GM23338 (cell line): ENCODE measurements at regions not wholly inside any gene's neighbourhood (a gene's known extent, or its start where the extent isn't known, plus 50 kb on each side); places are given as distances from the start of the nearest gene placed in this dataset.

Experiments used
- ATAC-seq: fragments of 200-7000 bp; cut with Tn5 transposase; 3 replicates; pipeline ENCODE4 v1.9.1; 2020
- DNase-seq: peaks from one replicate; pipeline ENCODE4 v3.0.0-alpha.2; 2015; ENCODE audit warnings: low spot score
- H2AFZ ChIP-seq: fragments of 200-600 bp; sonication (generic); 2 replicates; pipeline ENCODE4 v1.8.0; 2016; ENCODE audit warnings: antibody characterized with exemption, mild to moderate bottlenecking, moderate library complexity
- H3F3A ChIP-seq: fragments of 200-600 bp; sonication (generic); replicated peaks from 2 replicates; pipeline ENCODE4 v1.8.0; 2017; ENCODE audit warnings: antibody characterized with exemption, mixed run types, low read depth
- H3K27ac ChIP-seq: fragments of 200-600 bp; sonication (generic); 2 replicates; pipeline ENCODE4 v1.6.1; 2016; ENCODE audit warnings: low read depth
- H3K27me3 ChIP-seq: fragments of 200-600 bp; sonication (generic); 2 replicates; pipeline ENCODE4 v1.8.0; 2016; ENCODE audit warnings: mild to moderate bottlenecking, mixed run types, moderate library complexity; ENCODE audit not compliant: insufficient read depth
- H3K36me3 ChIP-seq: fragments of 200-600 bp; sonication (generic); 2 replicates; pipeline ENCODE4 v1.8.0; 2016; ENCODE audit warnings: mild to moderate bottlenecking; ENCODE audit not compliant: insufficient read depth
- H3K4me1 ChIP-seq: fragments of 200-600 bp; sonication (generic); 2 replicates; pipeline ENCODE4 v1.8.0; 2016; ENCODE audit warnings: mild to moderate bottlenecking, moderate library complexity; ENCODE audit not compliant: insufficient read depth
- H3K4me2 ChIP-seq: fragments of 200-600 bp; sonication (generic); 2 replicates; pipeline ENCODE4 v1.7.1; 2017; ENCODE audit warnings: mixed run types
- H3K4me3 ChIP-seq: fragments of 200-600 bp; sonication (generic); 2 replicates; pipeline ENCODE4 v1.6.1; 2016; ENCODE audit warnings: mixed run types
- H3K79me2 ChIP-seq: fragments of 200-600 bp; sonication (generic); replicated peaks from 2 replicates; pipeline ENCODE4 v1.8.0; 2017; ENCODE audit warnings: mild to moderate bottlenecking; ENCODE audit not compliant: insufficient read depth
- H3K9me2 ChIP-seq: fragments of 200-600 bp; sonication (generic); 2 replicates; pipeline ENCODE4 v1.8.0; 2017; ENCODE audit not compliant: insufficient read depth
- H4K20me1 ChIP-seq: fragments of 200-600 bp; sonication (generic); replicated peaks from 2 replicates; pipeline ENCODE4 v1.8.0; 2017; ENCODE audit warnings: mild to moderate bottlenecking; ENCODE audit not compliant: insufficient read depth
- H3K27ac Mint-ChIP-seq: 2 replicates; pipeline ENCODE4 v1.8.0; 2020; ENCODE audit warnings: inconsistent platforms, mild to moderate bottlenecking, moderate library complexity, mixed read lengths
- H3K27me3 Mint-ChIP-seq: 3 replicates; pipeline ENCODE4 v1.8.0; 2022; ENCODE audit warnings: low read depth, mild to moderate bottlenecking, moderate library complexity, mixed read lengths, inconsistent platforms; ENCODE audit not compliant: insufficient read depth, poor library complexity
- H3K36me3 Mint-ChIP-seq: 3 replicates; pipeline ENCODE4 v1.8.0; 2021; ENCODE audit warnings: low read depth, mild to moderate bottlenecking, inconsistent platforms, moderate library complexity, mixed read lengths
- H3K4me1 Mint-ChIP-seq: 3 replicates; pipeline ENCODE4 v1.8.0; 2020; ENCODE audit warnings: mild to moderate bottlenecking, inconsistent platforms, mixed read lengths
- H3K4me3 Mint-ChIP-seq: 3 replicates; pipeline ENCODE4 v1.8.0; 2021; ENCODE audit warnings: moderate library complexity, mild to moderate bottlenecking, inconsistent platforms, mixed read lengths
- H3K9me3 Mint-ChIP-seq: 3 replicates; pipeline ENCODE4 v1.8.0; 2020; ENCODE audit warnings: moderate library complexity, mild to moderate bottlenecking, inconsistent platforms, mixed read lengths
- CREB1 ChIP-seq: fragments of 250-450 bp; sonication (Bioruptor Pico); IDR thresholded peaks from 2 replicates; pipeline ENCODE4 v1.5.0; 2020; ENCODE audit warnings: low read depth, mild to moderate bottlenecking, moderate library complexity
- EZH2 ChIP-seq: fragments of 200-600 bp; sonication (generic); IDR thresholded peaks from one replicate; pipeline ENCODE4 v1.8.0; 2017; ENCODE audit warnings: antibody characterized with exemption, mild to moderate bottlenecking, low read depth; ENCODE audit not compliant: unreplicated experiment
- EZH2phosphoT487 ChIP-seq: fragments of 200-600 bp; sonication (generic); IDR thresholded peaks from one replicate; pipeline ENCODE4 v1.8.1; 2018; ENCODE audit warnings: antibody characterized with exemption; ENCODE audit not compliant: unreplicated experiment
- JUNB ChIP-seq: IDR thresholded peaks from one replicate; pipeline ENCODE4 v1.6.1; 2016; ENCODE audit warnings: antibody characterized with exemption; ENCODE audit not compliant: unreplicated experiment
- NANOG ChIP-seq: IDR thresholded peaks from 2 replicates; pipeline ENCODE4 v1.6.1; 2016; ENCODE audit warnings: antibody characterized with exemption, borderline replicate concordance
- POLR2AphosphoS5 ChIP-seq: IDR thresholded peaks from 2 replicates; pipeline ENCODE4 v1.6.1; 2016; ENCODE audit warnings: antibody characterized with exemption, low read depth
- STAT1 ChIP-seq: IDR thresholded peaks from one replicate; pipeline ENCODE4 v1.6.1; 2016; ENCODE audit warnings: antibody characterized with exemption; ENCODE audit not compliant: unreplicated experiment
- ZNF331 ChIP-seq: fragments of 250-450 bp; sonication (Bioruptor Pico); IDR thresholded peaks from 2 replicates; pipeline ENCODE4 v1.5.0; 2020; ENCODE audit warnings: low read depth, mild to moderate bottlenecking, moderate library complexity
- TF ChIP-seq, protein P1 (sequence below): IDR thresholded peaks from 2 replicates; pipeline ENCODE4 v1.6.1; 2016; ENCODE audit warnings: antibody characterized with exemption
- TF ChIP-seq, protein P2 (sequence below): IDR thresholded peaks from one replicate; pipeline ENCODE4 v1.6.1; 2018; ENCODE audit warnings: antibody characterized with exemption; ENCODE audit not compliant: unreplicated experiment
- TF ChIP-seq, protein P3 (sequence below): fragments of 250-450 bp; sonication (Bioruptor Pico); IDR thresholded peaks from 2 replicates; pipeline ENCODE4 v1.5.0; 2020; ENCODE audit warnings: mild to moderate bottlenecking, moderate library complexity
- TF ChIP-seq, protein P4 (sequence below), 2 experiments: fragments of 200-600 bp in 1 of 2; sonication (generic) in 1 of 2; conservative IDR thresholded peaks; 2 replicates each; pipeline versions ENCODE4 v1.5.1 to v1.6.1; 2016 to 2017; ENCODE audit warnings: antibody characterized with exemption in 2 of 2, low read depth in 2 of 2, mild to moderate bottlenecking in 2 of 2, moderate library complexity in 1 of 2

DNA sequence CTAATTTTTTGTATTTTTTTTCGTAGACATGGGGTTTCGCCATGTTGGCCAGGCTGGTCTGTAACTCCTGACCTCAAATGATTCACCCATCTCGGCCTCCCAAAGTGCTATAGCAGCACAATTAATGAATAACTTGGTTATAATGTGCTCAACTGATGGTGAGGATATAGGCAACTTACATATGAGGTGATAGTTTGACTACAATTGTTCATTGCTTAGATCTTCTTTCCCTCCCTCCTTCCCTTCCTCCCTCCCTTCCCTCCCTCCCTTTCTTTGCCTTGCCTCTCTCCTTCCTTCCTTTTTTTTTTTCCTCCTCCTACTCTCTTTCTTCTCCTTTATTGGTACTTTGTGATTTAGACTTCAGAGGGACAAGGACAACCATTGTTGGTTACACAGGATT, 151.2 kb downstream of the RNF144B start:
- Histone ChIP-seq H3K9me2 (0 out of 2 replicates have a peak, but pooled peaks cover 9% of the 10 kb centered on the region), H3K4me1 (peaks cover 8% of the 10 kb centered on the region), H3F3A (no peaks in the 10 kb centered on the region), H3K4me3 (no peak overlapping the region), H3K36me3 (no peaks in the 10 kb centered on the region), H3K4me2 (no peak overlapping the region), H3K27me3 (no peaks in the 10 kb centered on the region), H3K27ac (no peak overlapping the region), H2AFZ (no peak overlapping the region), H4K20me1 (no peaks in the 10 kb centered on the region), H3K79me2 (no peaks in the 10 kb centered on the region)
- ATAC-seq = no peak
- H3K27ac Mint-ChIP-seq = no peak overlapping the region
- no peaks in the 10 kb centered on the region for H3K27me3 Mint-ChIP-seq
- H3K36me3 Mint-ChIP-seq = no peaks in the 10 kb centered on the region
- no peak for DNase-seq
- TF ChIP-seq STAT1 (no peak), EZH2 (no peak), NANOG (no peak), ZNF331 (no peak), EZH2phosphoT487 (no peak), POLR2AphosphoS5 (no peak), JUNB (no peak), CREB1 (CRISPR knock-in tag) (no peak)
- TF ChIP-seq, protein P1, sequence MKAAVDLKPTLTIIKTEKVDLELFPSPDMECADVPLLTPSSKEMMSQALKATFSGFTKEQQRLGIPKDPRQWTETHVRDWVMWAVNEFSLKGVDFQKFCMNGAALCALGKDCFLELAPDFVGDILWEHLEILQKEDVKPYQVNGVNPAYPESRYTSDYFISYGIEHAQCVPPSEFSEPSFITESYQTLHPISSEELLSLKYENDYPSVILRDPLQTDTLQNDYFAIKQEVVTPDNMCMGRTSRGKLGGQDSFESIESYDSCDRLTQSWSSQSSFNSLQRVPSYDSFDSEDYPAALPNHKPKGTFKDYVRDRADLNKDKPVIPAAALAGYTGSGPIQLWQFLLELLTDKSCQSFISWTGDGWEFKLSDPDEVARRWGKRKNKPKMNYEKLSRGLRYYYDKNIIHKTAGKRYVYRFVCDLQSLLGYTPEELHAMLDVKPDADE = no peak
- TF ChIP-seq, protein P2, sequence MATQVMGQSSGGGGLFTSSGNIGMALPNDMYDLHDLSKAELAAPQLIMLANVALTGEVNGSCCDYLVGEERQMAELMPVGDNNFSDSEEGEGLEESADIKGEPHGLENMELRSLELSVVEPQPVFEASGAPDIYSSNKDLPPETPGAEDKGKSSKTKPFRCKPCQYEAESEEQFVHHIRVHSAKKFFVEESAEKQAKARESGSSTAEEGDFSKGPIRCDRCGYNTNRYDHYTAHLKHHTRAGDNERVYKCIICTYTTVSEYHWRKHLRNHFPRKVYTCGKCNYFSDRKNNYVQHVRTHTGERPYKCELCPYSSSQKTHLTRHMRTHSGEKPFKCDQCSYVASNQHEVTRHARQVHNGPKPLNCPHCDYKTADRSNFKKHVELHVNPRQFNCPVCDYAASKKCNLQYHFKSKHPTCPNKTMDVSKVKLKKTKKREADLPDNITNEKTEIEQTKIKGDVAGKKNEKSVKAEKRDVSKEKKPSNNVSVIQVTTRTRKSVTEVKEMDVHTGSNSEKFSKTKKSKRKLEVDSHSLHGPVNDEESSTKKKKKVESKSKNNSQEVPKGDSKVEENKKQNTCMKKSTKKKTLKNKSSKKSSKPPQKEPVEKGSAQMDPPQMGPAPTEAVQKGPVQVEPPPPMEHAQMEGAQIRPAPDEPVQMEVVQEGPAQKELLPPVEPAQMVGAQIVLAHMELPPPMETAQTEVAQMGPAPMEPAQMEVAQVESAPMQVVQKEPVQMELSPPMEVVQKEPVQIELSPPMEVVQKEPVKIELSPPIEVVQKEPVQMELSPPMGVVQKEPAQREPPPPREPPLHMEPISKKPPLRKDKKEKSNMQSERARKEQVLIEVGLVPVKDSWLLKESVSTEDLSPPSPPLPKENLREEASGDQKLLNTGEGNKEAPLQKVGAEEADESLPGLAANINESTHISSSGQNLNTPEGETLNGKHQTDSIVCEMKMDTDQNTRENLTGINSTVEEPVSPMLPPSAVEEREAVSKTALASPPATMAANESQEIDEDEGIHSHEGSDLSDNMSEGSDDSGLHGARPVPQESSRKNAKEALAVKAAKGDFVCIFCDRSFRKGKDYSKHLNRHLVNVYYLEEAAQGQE = no peak
- TF ChIP-seq, protein P3, sequence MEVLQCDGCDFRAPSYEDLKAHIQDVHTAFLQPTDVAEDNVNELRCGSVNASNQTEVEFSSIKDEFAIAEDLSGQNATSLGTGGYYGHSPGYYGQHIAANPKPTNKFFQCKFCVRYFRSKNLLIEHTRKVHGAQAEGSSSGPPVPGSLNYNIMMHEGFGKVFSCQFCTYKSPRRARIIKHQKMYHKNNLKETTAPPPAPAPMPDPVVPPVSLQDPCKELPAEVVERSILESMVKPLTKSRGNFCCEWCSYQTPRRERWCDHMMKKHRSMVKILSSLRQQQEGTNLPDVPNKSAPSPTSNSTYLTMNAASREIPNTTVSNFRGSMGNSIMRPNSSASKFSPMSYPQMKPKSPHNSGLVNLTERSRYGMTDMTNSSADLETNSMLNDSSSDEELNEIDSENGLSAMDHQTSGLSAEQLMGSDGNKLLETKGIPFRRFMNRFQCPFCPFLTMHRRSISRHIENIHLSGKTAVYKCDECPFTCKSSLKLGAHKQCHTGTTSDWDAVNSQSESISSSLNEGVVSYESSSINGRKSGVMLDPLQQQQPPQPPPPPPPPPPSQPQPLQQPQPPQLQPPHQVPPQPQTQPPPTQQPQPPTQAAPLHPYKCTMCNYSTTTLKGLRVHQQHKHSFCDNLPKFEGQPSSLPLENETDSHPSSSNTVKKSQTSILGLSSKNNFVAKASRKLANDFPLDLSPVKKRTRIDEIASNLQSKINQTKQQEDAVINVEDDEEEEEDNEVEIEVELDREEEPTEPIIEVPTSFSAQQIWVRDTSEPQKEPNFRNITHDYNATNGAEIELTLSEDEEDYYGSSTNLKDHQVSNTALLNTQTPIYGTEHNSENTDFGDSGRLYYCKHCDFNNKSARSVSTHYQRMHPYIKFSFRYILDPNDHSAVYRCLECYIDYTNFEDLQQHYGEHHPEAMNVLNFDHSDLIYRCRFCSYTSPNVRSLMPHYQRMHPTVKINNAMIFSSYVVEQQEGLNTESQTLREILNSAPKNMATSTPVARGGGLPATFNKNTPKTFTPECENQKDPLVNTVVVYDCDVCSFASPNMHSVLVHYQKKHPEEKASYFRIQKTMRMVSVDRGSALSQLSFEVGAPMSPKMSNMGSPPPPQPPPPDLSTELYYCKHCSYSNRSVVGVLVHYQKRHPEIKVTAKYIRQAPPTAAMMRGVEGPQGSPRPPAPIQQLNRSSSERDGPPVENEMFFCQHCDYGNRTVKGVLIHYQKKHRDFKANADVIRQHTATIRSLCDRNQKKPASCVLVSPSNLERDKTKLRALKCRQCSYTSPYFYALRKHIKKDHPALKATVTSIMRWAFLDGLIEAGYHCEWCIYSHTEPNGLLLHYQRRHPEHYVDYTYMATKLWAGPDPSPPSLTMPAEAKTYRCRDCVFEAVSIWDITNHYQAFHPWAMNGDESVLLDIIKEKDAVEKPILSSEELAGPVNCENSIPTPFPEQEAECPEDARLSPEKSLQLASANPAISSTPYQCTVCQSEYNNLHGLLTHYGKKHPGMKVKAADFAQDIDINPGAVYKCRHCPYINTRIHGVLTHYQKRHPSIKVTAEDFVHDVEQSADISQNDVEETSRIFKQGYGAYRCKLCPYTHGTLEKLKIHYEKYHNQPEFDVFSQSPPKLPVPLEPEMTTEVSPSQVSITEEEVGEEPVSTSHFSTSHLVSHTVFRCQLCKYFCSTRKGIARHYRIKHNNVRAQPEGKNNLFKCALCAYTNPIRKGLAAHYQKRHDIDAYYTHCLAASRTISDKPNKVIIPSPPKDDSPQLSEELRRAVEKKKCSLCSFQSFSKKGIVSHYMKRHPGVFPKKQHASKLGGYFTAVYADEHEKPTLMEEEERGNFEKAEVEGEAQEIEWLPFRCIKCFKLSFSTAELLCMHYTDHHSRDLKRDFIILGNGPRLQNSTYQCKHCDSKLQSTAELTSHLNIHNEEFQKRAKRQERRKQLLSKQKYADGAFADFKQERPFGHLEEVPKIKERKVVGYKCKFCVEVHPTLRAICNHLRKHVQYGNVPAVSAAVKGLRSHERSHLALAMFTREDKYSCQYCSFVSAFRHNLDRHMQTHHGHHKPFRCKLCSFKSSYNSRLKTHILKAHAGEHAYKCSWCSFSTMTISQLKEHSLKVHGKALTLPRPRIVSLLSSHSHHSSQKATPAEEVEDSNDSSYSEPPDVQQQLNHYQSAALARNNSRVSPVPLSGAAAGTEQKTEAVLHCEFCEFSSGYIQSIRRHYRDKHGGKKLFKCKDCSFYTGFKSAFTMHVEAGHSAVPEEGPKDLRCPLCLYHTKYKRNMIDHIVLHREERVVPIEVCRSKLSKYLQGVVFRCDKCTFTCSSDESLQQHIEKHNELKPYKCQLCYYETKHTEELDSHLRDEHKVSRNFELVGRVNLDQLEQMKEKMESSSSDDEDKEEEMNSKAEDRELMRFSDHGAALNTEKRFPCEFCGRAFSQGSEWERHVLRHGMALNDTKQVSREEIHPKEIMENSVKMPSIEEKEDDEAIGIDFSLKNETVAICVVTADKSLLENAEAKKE = no peak
- TF ChIP-seq, protein P4, sequence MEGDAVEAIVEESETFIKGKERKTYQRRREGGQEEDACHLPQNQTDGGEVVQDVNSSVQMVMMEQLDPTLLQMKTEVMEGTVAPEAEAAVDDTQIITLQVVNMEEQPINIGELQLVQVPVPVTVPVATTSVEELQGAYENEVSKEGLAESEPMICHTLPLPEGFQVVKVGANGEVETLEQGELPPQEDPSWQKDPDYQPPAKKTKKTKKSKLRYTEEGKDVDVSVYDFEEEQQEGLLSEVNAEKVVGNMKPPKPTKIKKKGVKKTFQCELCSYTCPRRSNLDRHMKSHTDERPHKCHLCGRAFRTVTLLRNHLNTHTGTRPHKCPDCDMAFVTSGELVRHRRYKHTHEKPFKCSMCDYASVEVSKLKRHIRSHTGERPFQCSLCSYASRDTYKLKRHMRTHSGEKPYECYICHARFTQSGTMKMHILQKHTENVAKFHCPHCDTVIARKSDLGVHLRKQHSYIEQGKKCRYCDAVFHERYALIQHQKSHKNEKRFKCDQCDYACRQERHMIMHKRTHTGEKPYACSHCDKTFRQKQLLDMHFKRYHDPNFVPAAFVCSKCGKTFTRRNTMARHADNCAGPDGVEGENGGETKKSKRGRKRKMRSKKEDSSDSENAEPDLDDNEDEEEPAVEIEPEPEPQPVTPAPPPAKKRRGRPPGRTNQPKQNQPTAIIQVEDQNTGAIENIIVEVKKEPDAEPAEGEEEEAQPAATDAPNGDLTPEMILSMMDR (conservative IDR thresholded peaks at IDR 0.05; ENCODE audit: low read depth in 2 of 2) = no peak
- no peaks in the 10 kb centered on the region for H3K9me3 Mint-ChIP-seq
- H3K4me3 Mint-ChIP-seq = no peak overlapping the region
- H3K4me1 Mint-ChIP-seq = peaks cover 5% of the 10 kb centered on the region; the same call in 2 of the 3 replicates
